ENCODE measurements at regions not wholly inside any gene's neighbourhood (a gene's known extent, or its start where the extent isn't known, plus 50 kb on each side); places are given as distances from the start of the nearest gene placed in this dataset.

DNA sequence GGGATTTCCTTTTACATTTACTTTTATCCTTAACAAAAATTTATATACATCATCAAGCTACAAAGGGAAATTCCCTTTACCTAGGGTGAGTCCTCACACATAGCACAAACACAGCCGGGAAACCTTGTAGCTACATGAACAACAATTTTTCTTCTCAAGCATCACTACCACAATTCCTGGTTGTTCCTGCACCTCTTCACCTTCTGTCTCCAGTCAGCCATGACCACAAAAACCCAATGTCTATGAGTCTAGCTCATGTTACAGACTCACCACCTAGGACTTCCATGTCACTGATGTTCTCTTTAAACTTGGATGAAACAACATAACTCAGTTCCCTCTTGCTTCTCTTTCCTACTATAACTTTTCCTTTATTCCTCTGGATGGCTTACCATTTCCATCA, 460.4 kb downstream of the MBD2 start:
- no peak for TF ChIP-seq CTCF (IDR thresholded peaks at IDR 0.05; ENCODE audit: low read depth, low read length)
- no peak for DNase-seq (ENCODE audit: extremely low read depth, low read depth)

GRCh38 chr18:53757328-53757727, 467.1 kb downstream of the MBD2 start:
- no peak for TF ChIP-seq CTCF (IDR thresholded peaks at IDR 0.05; ENCODE audit: low read depth, low read length)
- DNase-seq (ENCODE audit: extremely low read depth, low read depth) = no peak

DNA sequence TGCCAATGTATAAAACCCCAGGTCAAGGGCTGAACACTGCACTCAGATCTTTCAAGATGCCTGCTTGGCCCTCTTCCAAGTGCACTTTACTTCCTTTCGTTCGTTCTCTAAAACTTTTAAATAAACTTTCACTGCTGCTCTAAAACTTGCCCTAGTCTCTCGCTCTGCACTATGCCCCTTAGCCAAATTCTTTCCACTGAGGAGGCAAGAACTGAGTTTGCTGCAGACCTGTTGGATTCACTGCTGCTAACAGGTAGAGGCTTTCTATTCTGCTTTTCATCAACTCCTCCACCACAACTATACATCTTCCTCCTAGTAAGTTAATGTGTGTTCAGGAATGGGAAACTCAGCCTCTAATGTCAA, 467.9 kb downstream of the MBD2 start:
- no peak for DNase-seq (ENCODE audit: extremely low read depth, low read depth)
- TF ChIP-seq CTCF (IDR thresholded peaks at IDR 0.05; ENCODE audit: low read depth, low read length) = no peak

DNA sequence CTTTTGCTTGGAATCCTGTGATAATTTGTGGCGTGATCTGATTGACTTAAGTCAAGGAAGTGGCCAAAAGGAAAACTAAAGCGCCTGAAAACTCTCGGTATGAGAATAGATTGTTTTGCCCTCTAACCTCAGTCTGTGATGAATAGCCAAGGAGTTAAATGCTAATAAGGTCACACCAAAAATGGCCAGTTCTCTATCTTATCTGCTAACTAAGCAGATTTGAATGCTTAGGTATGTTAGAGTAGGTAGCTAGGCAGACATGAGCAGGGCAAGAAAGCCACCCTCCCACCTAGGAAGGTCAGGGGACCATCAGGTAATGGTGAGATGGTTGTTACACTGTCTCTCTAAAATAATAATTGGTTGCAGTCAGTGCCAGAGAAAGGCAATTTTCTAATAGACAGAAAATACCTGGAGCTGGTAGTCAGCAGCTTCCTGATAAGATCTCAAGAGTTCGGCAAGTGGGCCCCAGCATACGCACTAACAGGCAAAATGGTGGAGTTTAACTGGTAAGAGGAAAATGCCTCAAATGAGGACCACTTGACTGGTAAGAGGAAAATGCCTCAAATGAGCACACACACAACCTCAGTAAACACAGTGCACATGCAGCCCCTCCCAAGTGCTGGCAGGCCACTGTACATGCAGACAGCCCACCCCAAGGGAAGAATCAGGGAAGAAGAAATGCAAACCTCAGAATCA, 468.4 kb downstream of the MBD2 start:
- no peak for TF ChIP-seq CTCF (IDR thresholded peaks at IDR 0.05; ENCODE audit: low read depth, low read length)
- DNase-seq (ENCODE audit: extremely low read depth, low read depth) = no peak

DNA sequence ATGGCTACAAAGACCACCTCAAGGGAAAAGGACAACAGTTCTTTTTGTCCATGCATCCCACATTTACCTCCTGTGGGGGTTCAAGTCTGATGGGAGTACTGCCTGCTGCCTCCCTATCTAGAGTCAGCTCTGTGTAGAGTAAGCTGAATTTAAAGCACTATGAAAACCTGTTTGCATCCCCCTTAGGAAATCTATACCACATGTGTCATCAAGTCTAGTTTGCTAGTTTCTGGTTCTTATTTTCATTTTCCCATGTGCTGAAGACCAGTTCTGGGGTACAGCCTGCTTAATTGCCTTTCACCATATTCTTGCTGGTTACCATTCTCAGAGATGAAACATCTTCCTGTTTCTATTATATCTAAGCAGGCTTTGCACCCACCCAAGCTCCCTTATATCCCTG, 470.3 kb downstream of the MBD2 start:
- no peak for TF ChIP-seq CTCF (IDR thresholded peaks at IDR 0.05; ENCODE audit: low read depth, low read length)
- no peak for DNase-seq (ENCODE audit: extremely low read depth, low read depth)

DNA sequence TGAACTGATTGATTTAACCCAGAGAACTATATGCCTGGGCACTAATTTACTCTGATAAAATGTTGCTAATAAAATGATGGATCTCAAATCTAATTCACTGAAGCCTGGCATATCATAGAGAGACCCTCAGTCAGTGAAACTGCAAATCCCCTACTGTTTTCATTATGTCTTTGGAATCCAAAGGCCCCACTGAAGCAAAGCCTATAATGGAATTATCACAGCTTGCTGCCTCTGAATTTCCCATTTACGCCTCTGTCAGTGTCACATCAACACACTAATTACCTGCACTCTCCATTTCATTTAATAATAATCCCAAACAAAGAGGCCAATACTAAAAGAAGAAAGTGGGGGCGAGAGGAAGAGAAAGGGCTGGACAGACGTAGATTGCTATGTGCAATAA, 470.9 kb downstream of the MBD2 start:
- DNase-seq (ENCODE audit: extremely low read depth, low read depth) = no peak
- no peak for TF ChIP-seq CTCF (IDR thresholded peaks at IDR 0.05; ENCODE audit: low read depth, low read length)

DNA sequence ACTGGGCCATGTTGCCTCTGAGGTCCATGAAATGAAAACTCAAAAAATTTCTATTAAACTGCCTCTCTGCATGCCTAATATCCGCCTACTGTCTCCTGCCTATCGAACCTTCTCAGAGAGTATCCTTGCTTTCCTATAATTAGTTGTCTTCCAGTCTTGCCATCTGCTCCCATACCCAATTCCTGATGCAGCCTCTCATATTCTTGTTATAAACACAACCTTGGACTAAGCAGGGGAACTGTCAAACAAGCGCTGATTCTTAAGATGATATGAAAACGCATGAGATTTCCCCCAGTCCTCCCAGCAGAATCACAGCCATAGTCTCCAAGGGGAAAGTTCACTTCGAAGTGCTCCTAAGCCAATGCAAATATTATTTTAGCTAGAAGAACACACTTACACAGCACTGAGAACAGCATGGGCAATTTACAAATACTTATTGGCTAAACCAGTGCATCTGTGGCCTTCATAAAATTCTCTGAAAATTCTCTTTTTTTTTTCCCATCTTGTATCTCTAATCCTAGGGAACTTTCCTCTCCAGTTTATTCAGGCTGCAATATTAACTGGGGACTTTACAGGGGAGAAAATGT, 471.6 kb downstream of the MBD2 start:
- no peak for TF ChIP-seq CTCF (IDR thresholded peaks at IDR 0.05; ENCODE audit: low read depth, low read length)
- DNase-seq (ENCODE audit: extremely low read depth, low read depth) = no peak

Measured in AG09319 (cell line).